IMR-90 (cell line): ENCODE measurements at regions not wholly inside any gene's neighbourhood (a gene's known extent, or its start where the extent isn't known, plus 50 kb on each side); places are given as distances from the start of the nearest gene placed in this dataset.

Experiments
- ATAC-seq: fragments of 200-7000 bp; cut with Tn5 transposase; 2 replicates; pipeline ENCODE4 v1.9.1; 2020; ENCODE audit warnings: low read depth, mild to moderate bottlenecking, moderate library complexity
- BruUV-seq: library from RNA; stranded (reverse); fragments of 400-500 nt; replicated peaks from 2 replicates; lab custom pipeline; 2021; lab: Mats Ljungman, UMichigan
- CTCF ChIA-PET: fragments of 300-600 bp; formaldehyde crosslinking; extraction: SDS; loops from one replicate; lab custom pipeline; 2021; ENCODE audit warnings: antibody characterized with exemption; lab: Yijun Ruan, JAX
- POLR2A ChIA-PET: fragments of 300-600 bp; sonication (Branson Sonifier 250); formaldehyde crosslinking; loops from one replicate; lab custom pipeline; 2022; ENCODE audit warnings: antibody characterized with exemption; ENCODE audit not compliant: unreplicated experiment; lab: Charles Lee
- DNase-seq: peaks from one replicate; pipeline ENCODE4 v3.0.0; 2013
- H2AFZ ChIP-seq: replicated peaks from 2 replicates; pipeline ENCODE3; 2013; ENCODE audit warnings: low read length, mild to moderate bottlenecking; ENCODE audit not compliant: poor library complexity
- H2AK5ac ChIP-seq: 2 replicates; pipeline ENCODE4 v1.6.1; 2013; ENCODE audit warnings: low read depth, low read length, inconsistent platforms
- H2AK9ac ChIP-seq: replicated peaks from 2 replicates; pipeline ENCODE3; 2013; ENCODE audit warnings: mild to moderate bottlenecking, low read depth, low read length, moderate library complexity; ENCODE audit not compliant: poor library complexity
- H2BK120ac ChIP-seq: 2 replicates; pipeline ENCODE4 v1.6.1; 2013; ENCODE audit warnings: low read depth, low read length, inconsistent platforms
- H2BK15ac ChIP-seq: 3 replicates; pipeline ENCODE4 v1.6.1; 2013; ENCODE audit warnings: low read depth, low read length, inconsistent platforms
- H2BK20ac ChIP-seq: 2 replicates; pipeline ENCODE4 v1.6.1; 2013; ENCODE audit warnings: low read depth, mild to moderate bottlenecking, inconsistent platforms, low read length, moderate library complexity
- H2BK5ac ChIP-seq: 2 replicates; pipeline ENCODE4 v1.6.1; 2013; ENCODE audit warnings: mild to moderate bottlenecking, low read depth, low read length, inconsistent platforms; ENCODE audit not compliant: poor library complexity, severe bottlenecking
- H3K14ac ChIP-seq: replicated peaks from 2 replicates; pipeline ENCODE4 v1.6.1; 2013; ENCODE audit warnings: low read depth, low read length, inconsistent platforms
- H3K18ac ChIP-seq: 2 replicates; pipeline ENCODE4 v1.6.1; 2013; ENCODE audit warnings: low read depth, low read length, control low read depth
- H3K23ac ChIP-seq: 2 replicates; pipeline ENCODE4 v1.6.1; 2013; ENCODE audit warnings: low read depth, low read length, inconsistent platforms
- H3K27ac ChIP-seq: 2 replicates; pipeline ENCODE4 v1.5.1; 2013; ENCODE audit warnings: mild to moderate bottlenecking, control low read depth, low read length; ENCODE audit not compliant: insufficient read depth
- H3K27me3 ChIP-seq: 2 replicates; pipeline ENCODE4 v1.6.1; 2013; ENCODE audit warnings: low read length; ENCODE audit not compliant: control insufficient read depth, insufficient read depth
- H3K36me3 ChIP-seq: 2 replicates; pipeline ENCODE4 v1.6.1; 2013; ENCODE audit warnings: low read length, mixed read lengths; ENCODE audit not compliant: control insufficient read depth, insufficient read depth
- H3K4ac ChIP-seq: 2 replicates; pipeline ENCODE4 v1.6.1; 2013; ENCODE audit warnings: low read depth, low read length, inconsistent platforms
- H3K4me1 ChIP-seq: 2 replicates; pipeline ENCODE4 v1.6.1; 2013; ENCODE audit warnings: low read length, mixed read lengths; ENCODE audit not compliant: control insufficient read depth, insufficient read depth
- H3K4me2 ChIP-seq: 2 replicates; pipeline ENCODE4 v1.6.1; 2013; ENCODE audit warnings: low read depth, mild to moderate bottlenecking, control low read depth, low read length, moderate library complexity
- H3K4me3 ChIP-seq: 2 replicates; pipeline ENCODE4 v1.5.1; 2013; ENCODE audit warnings: low read depth, mild to moderate bottlenecking, control low read depth, low read length, moderate library complexity; ENCODE audit not compliant: insufficient read depth
- H3K56ac ChIP-seq: 2 replicates; pipeline ENCODE4 v1.6.1; 2013; ENCODE audit warnings: low read length, inconsistent platforms; ENCODE audit not compliant: insufficient read depth; ENCODE audit errors: extremely low read depth
- H3K79me1 ChIP-seq, 2 experiments: 2 replicates each; pipeline ENCODE4 v1.6.1; 2013; ENCODE audit warnings: low read length in 2 of 2, inconsistent platforms in 1 of 2, low read depth in 1 of 2
- H3K9ac ChIP-seq: 2 replicates; pipeline ENCODE4 v1.6.1; 2013; ENCODE audit warnings: low read depth, low read length, control low read depth
- H3K9me1 ChIP-seq: 2 replicates; pipeline ENCODE4 v1.6.1; 2013; ENCODE audit warnings: low read length, inconsistent platforms; ENCODE audit not compliant: insufficient read depth
- H3K9me3 ChIP-seq: 2 replicates; pipeline ENCODE4 v1.6.1; 2013; ENCODE audit warnings: low read length; ENCODE audit not compliant: control insufficient read depth, insufficient read depth
- H4K20me1 ChIP-seq: 2 replicates; pipeline ENCODE4 v1.6.1; 2013; ENCODE audit warnings: low read length, inconsistent platforms; ENCODE audit not compliant: insufficient read depth
- H4K5ac ChIP-seq: 2 replicates; pipeline ENCODE4 v1.6.1; 2013; ENCODE audit warnings: mild to moderate bottlenecking, low read depth, low read length, control low read depth
- H4K8ac ChIP-seq, 2 experiments: 2 replicates each; pipeline ENCODE4 v1.6.1; 2013; ENCODE audit warnings: low read depth in 2 of 2, low read length in 2 of 2, control low read depth in 1 of 2, inconsistent platforms in 1 of 2
- H4K91ac ChIP-seq: 2 replicates; pipeline ENCODE4 v1.6.1; 2013; ENCODE audit warnings: low read depth, low read length, inconsistent platforms; ENCODE audit not compliant: insufficient read depth
- BHLHE40 ChIP-seq: fragments of 150-350 bp; IDR thresholded peaks from 2 replicates; pipeline ENCODE4 v1.6.1; 2016; ENCODE audit warnings: mild to moderate bottlenecking, low read depth, low read length
- FOS ChIP-seq: fragments of 150-350 bp; IDR thresholded peaks from 2 replicates; pipeline ENCODE4 v1.6.1; 2016; ENCODE audit warnings: low read depth, low read length
- NFE2L2 ChIP-seq: fragments of 150-350 bp; IDR thresholded peaks from 2 replicates; pipeline ENCODE4 v1.6.1; 2016; ENCODE audit warnings: low read depth, mild to moderate bottlenecking, low read length
- RCOR1 ChIP-seq: IDR thresholded peaks from 2 replicates; pipeline ENCODE4 v1.6.1; 2012; ENCODE audit warnings: mild to moderate bottlenecking, low read length, improper control_type of control experiment; ENCODE audit not compliant: insufficient replicate concordance
- dilution Hi-C: fragments of 300-500 bp; cut with HindIII; formaldehyde crosslinking; loops from one replicate; pipeline ENCODE4 v1.14.3; 2018; ENCODE audit warnings: low sequenced_read_pairs; ENCODE audit not compliant: unreplicated experiment
- in situ Hi-C: fragments of 300-500 bp; cut with MboI; formaldehyde crosslinking; loops from 3 replicates; pipeline ENCODE4 v1.14.3; 2019; ENCODE audit warnings: low sequenced_read_pairs, inconsistent platforms, mixed read lengths
- intact Hi-C: fragments of 100-400 bp; cut with micrococcal nuclease; formaldehyde crosslinking; loops from 2 replicates; pipeline ENCODE4 v1.10.0; 2022

DNA sequence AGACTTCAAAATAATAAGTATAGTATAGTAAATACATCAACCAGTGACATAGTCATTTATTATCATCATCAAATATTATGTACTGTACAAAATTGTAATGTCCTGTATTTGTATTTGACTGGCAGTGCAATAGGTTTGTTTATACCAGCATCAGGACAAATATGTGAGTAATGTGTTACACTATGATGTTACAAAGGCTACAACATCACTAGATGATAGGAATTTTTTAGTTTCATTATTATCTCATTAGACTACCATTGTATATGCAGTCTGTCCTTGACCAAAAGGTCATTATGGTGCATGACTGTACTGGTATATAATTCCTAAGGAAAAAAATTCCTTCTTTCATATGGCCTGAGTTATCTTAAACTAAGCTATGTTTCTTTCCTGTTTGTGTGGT lies 63.6 kb upstream of the VCAN start:
- CTCF ChIA-PET, result no interaction called here
- DNase-seq, result peak; percentile 8
- no peak for TF ChIP-seq RCOR1
- no peak for TF ChIP-seq BHLHE40
- no peak for TF ChIP-seq NFE2L2
- no peak for TF ChIP-seq FOS

More for the DNA sequence above, 63.6 kb upstream of the VCAN start:
- no peak overlapping the region for H2BK20ac ChIP-seq
- H4K91ac ChIP-seq, result no peak overlapping the region
- H3K4me2 ChIP-seq, result no peak overlapping the region
- H2AFZ ChIP-seq, result no peak overlapping the region
- no peaks in the 10 kb centered on the region for H4K20me1 ChIP-seq
- no peaks in the 10 kb centered on the region for H3K4me1 ChIP-seq
- no peak overlapping the region for H4K5ac ChIP-seq
- H2BK120ac ChIP-seq, result no peak overlapping the region
- in situ Hi-C loops, result no loop called here
- no peaks in the 10 kb centered on the region for H3K79me1 ChIP-seq
- no peak overlapping the region for H3K14ac ChIP-seq
- H3K9ac ChIP-seq, result no peak overlapping the region
- no peaks in the 10 kb centered on the region for H3K9me1 ChIP-seq
- no peak overlapping the region for H3K27ac ChIP-seq
- no peak overlapping the region for H3K56ac ChIP-seq
- H3K4me3 ChIP-seq, result no peak overlapping the region
- H3K9me3 ChIP-seq, result no peaks in the 10 kb centered on the region
- H3K4ac ChIP-seq, result no peak overlapping the region
- ATAC-seq, result no peak; the same call in 1 of the 2 replicates
- no peaks in the 10 kb centered on the region for H3K27me3 ChIP-seq
- no peak overlapping the region for H3K23ac ChIP-seq
- H2BK5ac ChIP-seq, result no peak overlapping the region
- H4K8ac ChIP-seq, result no peak overlapping the region
- H2AK5ac ChIP-seq, result no peak overlapping the region
- no peaks in the 10 kb centered on the region for H3K36me3 ChIP-seq
- BruUV-seq, result no TSS peak
- intact Hi-C loops, result no loop called here
- POLR2A ChIA-PET, result no interaction called here
- H3K18ac ChIP-seq, result no peak overlapping the region
- H2AK9ac ChIP-seq, result no peak overlapping the region
- no peak overlapping the region for H2BK15ac ChIP-seq
- dilution Hi-C loops, result no loop called here
